ENCODE measurements at regions not wholly inside any gene's neighbourhood (a gene's known extent, or its start where the extent isn't known, plus 50 kb on each side); places are given as distances from the start of the nearest gene placed in this dataset.

- TF ChIP-seq CTCF (IDR thresholded peaks at IDR 0.05; ENCODE audit: extremely low read depth, insufficient read depth, missing control alignments), result no peak
- in situ Hi-C loops (cut with MboI; ENCODE audit: low pct_unique_long_range_greater_than_20kb, low sequenced_read_pairs, unreplicated experiment), result no loop called here
- DNase-seq (ENCODE audit: low spot score), result no peak
Observed at GRCh38 chr18:5667356-5667755, 123.6 kb upstream of the EPB41L3 start.

DNA sequence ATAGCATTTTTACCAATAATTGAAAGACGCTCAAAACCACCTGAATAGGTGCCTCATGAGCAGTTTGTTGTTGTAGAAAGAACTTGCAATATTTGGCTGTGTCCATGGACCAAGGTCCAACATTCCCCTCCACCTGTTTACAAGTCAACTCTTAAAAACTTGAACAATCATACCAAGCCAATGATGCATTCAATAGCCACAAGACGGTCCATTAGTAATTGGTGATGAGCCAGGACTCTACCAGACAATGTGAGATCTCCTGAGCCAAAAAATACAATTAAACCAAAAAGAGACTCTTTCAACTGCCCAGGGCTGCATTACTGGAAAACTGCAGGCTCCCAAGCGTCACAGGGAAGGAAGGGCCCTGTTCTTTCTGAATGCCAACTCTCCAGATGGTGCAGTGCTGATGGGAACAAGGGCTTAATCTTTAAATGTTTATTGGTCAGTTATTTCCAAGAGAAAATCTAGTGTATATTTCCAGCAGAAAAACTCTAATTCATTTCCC, 118.8 kb upstream of the EPB41L3 start:
- in situ Hi-C loops (cut with MboI; ENCODE audit: low pct_unique_long_range_greater_than_20kb, low sequenced_read_pairs, unreplicated experiment), result no loop called here
- TF ChIP-seq CTCF (IDR thresholded peaks at IDR 0.05; ENCODE audit: extremely low read depth, insufficient read depth, missing control alignments), result no peak
- DNase-seq (ENCODE audit: low spot score), result no peak

DNA sequence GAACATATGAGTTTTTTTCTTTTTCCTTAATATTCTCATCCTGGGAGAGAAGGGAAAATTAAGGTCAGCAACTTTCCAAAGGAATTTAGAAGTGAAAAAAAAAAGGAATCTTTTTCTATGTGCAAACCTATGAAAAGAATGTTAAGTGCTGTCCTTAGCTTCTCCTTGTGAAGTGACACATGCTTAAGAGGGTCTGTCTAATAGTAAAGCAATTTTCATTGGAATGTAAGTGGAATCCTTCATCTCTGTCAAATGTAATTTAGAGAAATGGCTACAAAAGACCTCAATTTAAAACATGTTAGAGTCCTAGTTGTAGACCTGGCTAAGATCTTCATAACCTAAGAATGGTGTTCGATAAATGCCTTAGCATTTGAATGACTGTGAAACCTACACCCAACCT, 117.4 kb upstream of the EPB41L3 start:
- in situ Hi-C loops (cut with MboI; ENCODE audit: low pct_unique_long_range_greater_than_20kb, low sequenced_read_pairs, unreplicated experiment), result no loop called here
- no peak for DNase-seq (ENCODE audit: low spot score)
- TF ChIP-seq CTCF (IDR thresholded peaks at IDR 0.05; ENCODE audit: extremely low read depth, insufficient read depth, missing control alignments), result no peak

DNA sequence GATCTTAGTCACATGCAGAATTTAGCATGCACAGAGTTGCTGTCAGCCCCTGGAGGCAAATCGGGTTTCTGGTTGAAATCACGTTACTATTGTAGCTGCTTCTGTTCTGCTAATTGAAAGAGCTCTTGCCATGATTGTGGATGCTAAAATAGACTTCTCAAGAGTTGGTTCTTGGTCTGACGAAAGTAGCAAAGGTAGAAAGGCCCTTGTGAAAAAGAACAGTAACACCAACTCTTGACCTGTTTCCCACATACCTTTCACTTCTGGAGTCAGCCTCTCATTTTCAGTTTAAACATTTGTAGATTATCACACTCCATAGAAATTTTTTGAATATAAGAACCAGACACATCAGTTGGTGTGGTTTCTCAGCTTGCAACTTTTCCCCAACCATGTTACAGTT, 110.0 kb upstream of the EPB41L3 start:
- no peak for TF ChIP-seq CTCF (IDR thresholded peaks at IDR 0.05; ENCODE audit: extremely low read depth, insufficient read depth, missing control alignments)
- DNase-seq (ENCODE audit: low spot score), result no peak

DNA sequence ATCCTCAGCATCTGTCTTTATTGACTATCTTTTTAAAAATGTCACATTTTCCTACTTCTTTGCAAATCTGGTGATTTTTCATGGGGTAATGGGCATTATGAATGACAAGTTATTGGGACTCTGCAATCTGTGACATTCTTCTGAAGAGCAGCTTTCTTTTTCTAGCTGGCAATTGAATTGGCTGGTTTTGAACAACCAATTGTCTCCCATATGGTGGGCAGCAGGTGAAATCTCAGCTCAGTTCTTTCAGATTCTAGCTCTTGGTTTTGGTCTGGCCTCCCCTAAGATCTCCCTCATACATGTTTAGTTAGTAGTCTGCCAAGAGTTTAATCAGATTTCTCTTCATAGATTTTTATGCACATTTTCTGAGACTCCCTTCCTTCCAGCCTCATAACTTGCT, 107.9 kb upstream of the EPB41L3 start:
- in situ Hi-C loops (cut with MboI; ENCODE audit: low pct_unique_long_range_greater_than_20kb, low sequenced_read_pairs, unreplicated experiment), result no loop called here
- TF ChIP-seq CTCF (IDR thresholded peaks at IDR 0.05; ENCODE audit: extremely low read depth, insufficient read depth, missing control alignments), result no peak
- DNase-seq (ENCODE audit: low spot score), result no peak

More for the DNA sequence above, 110.0 kb upstream of the EPB41L3 start:
- in situ Hi-C loops (cut with MboI; ENCODE audit: low pct_unique_long_range_greater_than_20kb, low sequenced_read_pairs, unreplicated experiment), result no loop called here

DNA sequence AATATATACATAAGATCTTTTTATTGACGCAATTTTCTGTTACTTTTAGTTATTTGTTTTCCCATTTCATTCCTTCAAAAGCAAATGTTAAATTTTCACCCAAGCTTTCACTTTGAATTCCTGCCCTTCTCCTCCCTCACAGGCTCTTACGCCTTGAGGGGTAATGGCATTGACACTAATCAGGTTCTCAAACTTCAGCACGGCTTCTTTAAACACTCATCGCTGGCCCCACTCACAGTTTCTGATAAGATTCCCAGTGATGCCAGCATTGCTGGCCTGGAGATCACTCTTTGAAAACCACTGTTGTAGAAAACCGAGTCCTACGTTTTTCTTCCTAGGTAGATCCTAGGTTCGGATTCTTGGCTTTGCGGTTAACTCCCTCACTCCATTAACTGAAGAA, 105.6 kb upstream of the EPB41L3 start:
- in situ Hi-C loops (cut with MboI; ENCODE audit: low pct_unique_long_range_greater_than_20kb, low sequenced_read_pairs, unreplicated experiment), result no loop called here
- TF ChIP-seq CTCF (IDR thresholded peaks at IDR 0.05; ENCODE audit: extremely low read depth, insufficient read depth, missing control alignments), result no peak
- no peak for DNase-seq (ENCODE audit: low spot score)

GRCh38 chr18:5646739-5647138, 102.9 kb upstream of the EPB41L3 start:
- no peak for DNase-seq (ENCODE audit: low spot score)
- TF ChIP-seq CTCF (IDR thresholded peaks at IDR 0.05; ENCODE audit: extremely low read depth, insufficient read depth, missing control alignments), result no peak
- in situ Hi-C loops (cut with MboI; ENCODE audit: low pct_unique_long_range_greater_than_20kb, low sequenced_read_pairs, unreplicated experiment), result no loop called here
